C4-2B (cell line): ENCODE measurements at regions not wholly inside any gene's neighbourhood (a gene's known extent, or its start where the extent isn't known, plus 50 kb on each side); places are given as distances from the start of the nearest gene placed in this dataset.

ENCODE experiments used
- ZFX ChIP-seq: fragments of 450-650 bp; IDR thresholded peaks from 2 replicates; pipeline ENCODE4 v1.6.1; 2017
- TF ChIP-seq, protein P1 (sequence below): fragments of 450-650 bp; conservative IDR thresholded peaks from 2 replicates; pipeline ENCODE4 v1.5.1; 2017; ENCODE audit warnings: mild to moderate bottlenecking

DNA sequence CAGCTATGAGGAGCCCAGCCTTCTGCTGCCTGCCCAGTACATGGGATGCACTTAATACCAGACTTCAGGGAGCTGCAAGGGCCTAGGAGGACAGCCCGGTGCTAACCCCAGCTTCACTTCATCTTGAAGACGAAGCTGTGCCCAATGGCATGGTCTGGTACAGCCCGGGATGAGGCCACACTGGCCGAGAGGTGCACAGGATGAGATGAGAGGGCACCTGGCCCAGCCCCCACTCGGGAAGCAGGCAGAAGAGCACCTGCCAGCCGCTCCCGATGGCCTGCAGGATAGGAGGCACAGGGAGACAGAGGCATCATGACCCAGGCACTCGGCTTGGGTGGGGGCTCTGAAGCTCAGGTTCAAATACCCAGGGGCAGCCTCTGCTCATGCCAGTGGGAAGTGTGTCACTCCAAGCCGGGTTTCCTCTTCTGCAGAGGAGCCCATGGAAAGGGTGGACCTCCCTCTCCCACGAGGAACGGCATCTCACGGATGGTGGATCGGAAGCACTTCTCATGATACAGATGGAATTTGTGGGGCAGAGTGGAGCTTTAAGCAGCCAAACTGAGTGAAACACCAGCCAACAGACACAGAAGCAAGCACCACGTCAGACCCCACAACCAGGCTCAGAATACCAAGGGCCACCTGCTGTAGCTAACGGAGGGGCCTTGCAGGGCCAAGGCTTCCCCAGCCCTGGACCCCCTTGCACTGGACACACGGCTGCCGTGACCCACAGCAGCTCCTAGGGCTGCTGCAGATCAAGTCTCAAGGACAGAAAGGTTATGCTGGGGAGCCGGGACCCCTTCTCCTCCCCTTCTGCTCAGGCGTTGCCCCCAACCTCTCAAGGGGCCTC lies 875.2 kb downstream of the BRD1 start:
- TF ChIP-seq, protein P1, sequence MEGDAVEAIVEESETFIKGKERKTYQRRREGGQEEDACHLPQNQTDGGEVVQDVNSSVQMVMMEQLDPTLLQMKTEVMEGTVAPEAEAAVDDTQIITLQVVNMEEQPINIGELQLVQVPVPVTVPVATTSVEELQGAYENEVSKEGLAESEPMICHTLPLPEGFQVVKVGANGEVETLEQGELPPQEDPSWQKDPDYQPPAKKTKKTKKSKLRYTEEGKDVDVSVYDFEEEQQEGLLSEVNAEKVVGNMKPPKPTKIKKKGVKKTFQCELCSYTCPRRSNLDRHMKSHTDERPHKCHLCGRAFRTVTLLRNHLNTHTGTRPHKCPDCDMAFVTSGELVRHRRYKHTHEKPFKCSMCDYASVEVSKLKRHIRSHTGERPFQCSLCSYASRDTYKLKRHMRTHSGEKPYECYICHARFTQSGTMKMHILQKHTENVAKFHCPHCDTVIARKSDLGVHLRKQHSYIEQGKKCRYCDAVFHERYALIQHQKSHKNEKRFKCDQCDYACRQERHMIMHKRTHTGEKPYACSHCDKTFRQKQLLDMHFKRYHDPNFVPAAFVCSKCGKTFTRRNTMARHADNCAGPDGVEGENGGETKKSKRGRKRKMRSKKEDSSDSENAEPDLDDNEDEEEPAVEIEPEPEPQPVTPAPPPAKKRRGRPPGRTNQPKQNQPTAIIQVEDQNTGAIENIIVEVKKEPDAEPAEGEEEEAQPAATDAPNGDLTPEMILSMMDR, result no peak
- TF ChIP-seq ZFX, result no peak
